Naive thymus-derived CD8-positive, alpha-beta T cell (primary cell): ENCODE measurements at regions not wholly inside any gene's neighbourhood (a gene's known extent, or its start where the extent isn't known, plus 50 kb on each side); places are given as distances from the start of the nearest gene placed in this dataset.

Experiments
- ATAC-seq, 2 donors: fragments of 150-1000 bp; cut with Tn5 transposase in 1 of 2; sonication (Bioruptor Pico), chemical (Tn5 transposase) in 1 of 2; 1 replicate in 1 of 2; 2 replicates in 1 of 2; pipeline ENCODE4 v1.10.0; 2021; ENCODE audit warnings: mild to moderate bottlenecking in 2 of 2, moderate library complexity in 2 of 2
- POLR2A ChIA-PET: fragments of 350-600 bp; sonication (Branson Sonifier 250); formaldehyde crosslinking; loops from one replicate; lab custom pipeline; 2021; ENCODE audit warnings: antibody characterized with exemption; lab: Charles Lee
- DNase-seq, 10 donors: peaks; one replicate each; pipeline versions ENCODE4 v3.0.0 to v3.0.0-alpha.2; 2020 to 2022
- H3K27ac Mint-ChIP-seq, 10 donors: one replicate each; pipeline ENCODE4 v1.8.0; 2020 to 2022; ENCODE audit warnings: mild to moderate bottlenecking in 10 of 10, mixed read lengths in 10 of 10, moderate library complexity in 4 of 10, inconsistent platforms in 1 of 10
- H3K27me3 Mint-ChIP-seq, 5 donors: one replicate each; pipeline ENCODE4 v1.8.0; 2021 to 2022; ENCODE audit warnings: mixed read lengths in 5 of 5
- H3K36me3 Mint-ChIP-seq, 3 donors: one replicate each; pipeline ENCODE4 v1.8.0; 2020 to 2022; ENCODE audit warnings: mixed read lengths in 3 of 3, mild to moderate bottlenecking in 2 of 3, inconsistent platforms in 1 of 3
- H3K4me1 Mint-ChIP-seq, 4 donors: one replicate each; pipeline ENCODE4 v1.8.0; 2021 to 2022; ENCODE audit warnings: mixed read lengths in 4 of 4
- H3K4me3 Mint-ChIP-seq, 10 donors: one replicate each; pipeline ENCODE4 v1.8.0; 2020 to 2022; ENCODE audit warnings: mild to moderate bottlenecking in 10 of 10, mixed read lengths in 10 of 10, moderate library complexity in 6 of 10, inconsistent platforms in 1 of 10
- H3K9me3 Mint-ChIP-seq, 9 donors: one replicate each; pipeline ENCODE4 v1.8.0; 2020 to 2022; ENCODE audit warnings: mixed read lengths in 9 of 9, mild to moderate bottlenecking in 3 of 9, inconsistent platforms in 1 of 9, moderate library complexity in 1 of 9

DNA sequence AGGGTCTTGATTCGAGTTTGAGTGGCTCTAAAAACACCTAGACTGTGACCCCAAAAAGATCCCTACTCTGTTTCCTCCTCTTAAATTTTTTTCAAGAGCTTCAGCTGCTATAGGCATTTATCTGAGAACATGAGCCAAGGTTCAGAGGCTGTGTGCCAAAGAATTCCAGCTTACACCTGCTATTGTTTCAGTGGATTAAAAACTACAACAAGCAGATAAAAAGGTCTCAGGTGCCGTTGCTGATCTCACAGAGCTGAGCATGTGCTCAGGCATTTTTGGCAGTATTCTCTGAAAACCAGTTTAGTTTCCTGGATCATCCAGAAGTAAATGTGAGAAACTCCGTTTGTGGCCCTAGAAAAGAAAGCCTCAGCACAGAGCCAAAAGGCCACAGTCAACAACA lies 349.2 kb downstream of the DEPDC1B start:
- H3K9me3 Mint-ChIP-seq, result no peaks in the 10 kb centered on the region
- H3K27ac Mint-ChIP-seq, result no peak overlapping the region
- H3K4me1 Mint-ChIP-seq, result no peaks in the 10 kb centered on the region
- DNase-seq (no peak), ATAC-seq (no peak)
- H3K36me3 Mint-ChIP-seq, result no peaks in the 10 kb centered on the region
- POLR2A ChIA-PET, result no interaction called here
- no peak overlapping the region for H3K4me3 Mint-ChIP-seq
- peaks cover 0 to 2% (median 0%) of the 10 kb centered on the region in 5 donors for H3K27me3 Mint-ChIP-seq

DNA sequence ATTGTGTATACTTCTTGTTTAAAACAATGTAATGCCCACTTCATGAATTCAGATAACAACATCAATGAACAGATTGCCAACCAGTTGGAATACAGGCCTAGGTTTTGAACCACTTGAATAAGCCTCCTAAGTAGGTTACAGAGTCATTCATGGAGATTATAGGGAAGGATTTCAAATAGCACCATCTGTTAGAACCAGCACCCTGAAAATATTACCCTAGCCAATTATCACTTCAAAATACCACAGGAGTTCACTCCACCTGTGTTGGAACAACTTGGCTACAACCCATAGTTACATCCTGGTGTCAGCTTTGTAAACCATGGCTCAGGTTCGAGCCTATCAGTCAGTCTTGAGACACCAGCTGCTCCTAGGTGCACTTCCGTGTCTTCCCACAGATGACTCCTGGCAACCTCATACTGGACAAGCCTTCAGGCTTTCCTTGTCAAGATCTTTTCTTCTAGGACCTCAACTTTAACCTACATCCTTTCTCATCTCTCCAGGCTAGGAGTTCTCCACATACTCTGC lies 350.0 kb downstream of the DEPDC1B start:
- Mint-ChIP-seq H3K27ac (no peak overlapping the region), H3K9me3 (no peaks in the 10 kb centered on the region), H3K27me3 (peaks cover 0 to 2% (median 0%) of the 10 kb centered on the region in 5 donors), H3K36me3 (no peaks in the 10 kb centered on the region), H3K4me3 (no peak overlapping the region), H3K4me1 (no peaks in the 10 kb centered on the region)
- ATAC-seq (no peak), DNase-seq (no peak)
- POLR2A ChIA-PET, result no interaction called here

DNA sequence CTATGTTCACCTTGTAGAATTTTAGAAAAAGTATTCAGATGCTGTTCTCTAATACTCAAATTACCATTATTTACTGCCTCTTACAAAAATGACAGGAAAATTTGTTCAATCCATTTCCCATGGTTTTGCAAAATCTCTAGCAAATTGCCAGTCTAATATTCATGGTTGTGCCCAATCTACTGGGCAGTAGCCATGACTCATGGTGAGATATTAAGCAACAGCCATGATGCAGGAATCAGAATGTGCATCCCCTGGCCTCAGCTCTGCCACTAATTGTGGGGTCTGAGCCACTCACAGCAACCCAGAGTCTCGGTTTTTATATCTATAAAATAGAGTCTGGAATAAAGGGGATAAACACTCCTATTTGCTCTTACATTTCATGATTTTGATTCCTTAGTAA lies 353.6 kb downstream of the DEPDC1B start:
- H3K27me3 Mint-ChIP-seq, result no peaks in the 10 kb centered on the region
- H3K36me3 Mint-ChIP-seq, result no peaks in the 10 kb centered on the region
- ATAC-seq (no peak), DNase-seq (no peak)
- H3K4me3 Mint-ChIP-seq, result no peak overlapping the region
- H3K4me1 Mint-ChIP-seq, result no peaks in the 10 kb centered on the region
- H3K27ac Mint-ChIP-seq, result no peak overlapping the region
- POLR2A ChIA-PET, result no interaction called here
- peaks cover 0 to 2% (median 0%) of the 10 kb centered on the region in 9 donors for H3K9me3 Mint-ChIP-seq

DNA sequence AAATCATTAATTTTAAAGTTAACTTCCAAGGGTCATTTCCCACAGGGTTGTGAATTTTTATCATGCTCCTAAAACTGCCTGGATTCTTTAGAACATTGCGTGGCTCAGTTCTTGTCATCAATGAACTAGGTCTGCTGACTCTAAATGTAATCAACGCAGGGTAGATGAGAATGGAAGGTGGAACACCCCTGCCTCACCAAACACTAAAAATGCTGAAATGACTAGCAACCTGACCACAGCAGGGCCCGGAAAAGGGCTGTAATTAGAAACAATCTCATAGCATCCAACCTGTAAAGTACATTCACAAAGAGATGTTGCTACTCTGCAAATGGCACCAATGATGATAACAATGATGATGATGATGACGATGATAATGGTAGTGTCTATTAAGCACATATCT lies 356.9 kb downstream of the DEPDC1B start:
- Mint-ChIP-seq H3K36me3 (no peaks in the 10 kb centered on the region), H3K9me3 (peaks cover 0 to 2% (median 0%) of the 10 kb centered on the region in 9 donors), H3K27me3 (no peaks in the 10 kb centered on the region), H3K27ac (no peak overlapping the region), H3K4me3 (no peak overlapping the region), H3K4me1 (no peaks in the 10 kb centered on the region)
- POLR2A ChIA-PET, result no interaction called here
- DNase-seq, result no peak
- ATAC-seq, result no peak

DNA sequence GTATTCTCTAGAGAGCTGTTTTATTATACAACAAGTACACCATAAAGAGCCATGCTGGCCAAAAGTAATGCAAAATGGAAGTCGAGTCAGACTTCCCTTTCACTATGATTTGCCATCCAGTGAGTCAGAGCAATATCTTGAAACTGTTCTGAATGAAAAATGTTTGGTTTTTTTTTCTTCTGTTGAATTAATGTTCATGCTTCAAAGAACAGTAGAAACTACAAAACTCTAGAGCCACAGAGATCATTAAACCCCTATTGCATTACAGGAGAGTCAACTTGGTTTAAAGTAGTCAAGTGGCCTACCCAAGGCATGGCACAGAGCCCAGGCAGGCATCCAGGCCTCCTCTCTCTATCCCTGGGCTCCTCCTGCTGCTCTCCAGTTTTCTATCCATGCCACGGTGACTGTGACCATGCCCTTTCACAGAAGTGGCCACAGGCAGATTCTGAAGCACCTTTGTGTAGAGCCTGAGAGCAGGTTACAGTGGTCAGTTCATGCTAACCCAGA lies 358.9 kb downstream of the DEPDC1B start:
- H3K27ac Mint-ChIP-seq, result no peak overlapping the region
- H3K9me3 Mint-ChIP-seq, result peaks cover 0 to 2% (median 0%) of the 10 kb centered on the region in 9 donors
- POLR2A ChIA-PET, result no interaction called here
- no peaks in the 10 kb centered on the region for H3K36me3 Mint-ChIP-seq
- no peaks in the 10 kb centered on the region for H3K27me3 Mint-ChIP-seq
- no peaks in the 10 kb centered on the region for H3K4me1 Mint-ChIP-seq
- ATAC-seq (no peak), DNase-seq (no peak)
- no peak overlapping the region for H3K4me3 Mint-ChIP-seq

DNA sequence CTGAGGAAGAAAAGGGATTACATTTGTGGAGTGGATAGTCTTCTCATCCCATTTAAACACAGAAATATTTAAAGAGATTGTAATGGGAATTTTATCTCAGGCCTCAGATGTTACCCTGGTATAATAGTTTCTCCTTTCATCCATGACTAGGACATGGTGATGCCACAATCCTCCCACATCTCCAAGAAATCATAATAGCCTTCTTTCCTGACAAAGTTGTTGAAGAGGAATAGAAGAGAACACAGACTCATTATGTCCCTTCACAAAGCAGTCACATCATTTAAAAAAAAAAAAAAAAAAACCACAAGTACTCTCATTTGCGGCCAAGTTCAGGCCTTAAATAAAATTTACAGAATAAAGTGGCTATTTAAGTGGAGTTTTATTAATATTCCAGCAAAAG lies 359.6 kb downstream of the DEPDC1B start:
- POLR2A ChIA-PET, result no interaction called here
- Mint-ChIP-seq H3K27ac (no peak overlapping the region), H3K4me3 (no peak overlapping the region), H3K27me3 (no peaks in the 10 kb centered on the region), H3K4me1 (no peaks in the 10 kb centered on the region), H3K9me3 (peaks cover 0 to 2% (median 0%) of the 10 kb centered on the region in 9 donors), H3K36me3 (no peaks in the 10 kb centered on the region)
- ATAC-seq (no peak), DNase-seq (no peak)

DNA sequence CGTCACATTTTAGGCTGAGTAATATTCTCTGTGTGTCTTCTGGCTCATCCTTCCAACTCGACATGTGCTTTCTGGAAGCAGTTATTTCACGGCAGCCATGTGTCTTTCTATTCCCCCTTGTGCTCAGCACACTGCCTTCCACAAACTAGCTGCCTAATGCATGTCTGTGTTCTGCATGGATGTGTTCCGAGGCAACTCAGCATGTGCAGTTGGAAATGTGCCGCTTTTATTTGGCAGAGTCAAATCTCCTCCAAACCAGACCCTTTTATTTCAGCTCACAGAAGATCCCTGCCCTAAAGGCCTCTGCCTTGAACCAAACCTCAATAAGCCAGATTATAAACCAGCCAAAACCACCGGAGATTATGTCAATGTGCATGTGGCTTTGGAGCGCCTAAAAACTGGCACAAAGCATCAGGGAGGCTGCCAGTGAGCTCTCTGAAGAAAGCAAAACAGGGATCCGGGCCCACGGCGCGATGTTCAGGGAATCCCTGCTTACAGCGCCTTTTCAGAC lies 360.2 kb downstream of the DEPDC1B start:
- Mint-ChIP-seq H3K27me3 (no peaks in the 10 kb centered on the region), H3K4me3 (no peak overlapping the region), H3K27ac (no peak overlapping the region), H3K4me1 (no peaks in the 10 kb centered on the region), H3K36me3 (no peaks in the 10 kb centered on the region), H3K9me3 (peaks cover 0 to 2% (median 0%) of the 10 kb centered on the region in 9 donors)
- POLR2A ChIA-PET, result no interaction called here
- ATAC-seq (no peak), DNase-seq (no peak)

DNA sequence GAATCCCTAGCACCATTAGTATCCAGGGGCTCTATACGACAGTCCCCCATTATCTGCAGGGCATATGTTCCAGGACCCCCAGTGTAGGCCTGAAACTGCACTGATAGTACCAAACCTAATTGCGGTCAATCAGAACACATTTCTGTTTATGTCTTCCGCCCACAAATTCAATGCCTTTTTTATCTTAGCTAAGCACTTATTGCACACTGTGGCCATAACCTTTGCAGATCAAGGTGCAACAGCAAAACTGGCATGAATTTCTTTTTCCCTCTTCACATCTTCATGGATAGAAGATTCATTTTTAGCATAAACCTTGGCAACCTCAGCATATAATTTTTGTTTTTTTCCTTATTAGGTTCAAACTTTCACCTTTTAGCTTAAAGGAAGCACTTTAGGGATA lies 361.1 kb downstream of the DEPDC1B start:
- Mint-ChIP-seq H3K4me3 (no peak overlapping the region), H3K27ac (no peak overlapping the region), H3K9me3 (peaks cover 0 to 2% (median 0%) of the 10 kb centered on the region in 9 donors), H3K4me1 (no peaks in the 10 kb centered on the region), H3K27me3 (no peaks in the 10 kb centered on the region), H3K36me3 (no peaks in the 10 kb centered on the region)
- POLR2A ChIA-PET, result no interaction called here
- ATAC-seq (no peak), DNase-seq (no peak)

DNA sequence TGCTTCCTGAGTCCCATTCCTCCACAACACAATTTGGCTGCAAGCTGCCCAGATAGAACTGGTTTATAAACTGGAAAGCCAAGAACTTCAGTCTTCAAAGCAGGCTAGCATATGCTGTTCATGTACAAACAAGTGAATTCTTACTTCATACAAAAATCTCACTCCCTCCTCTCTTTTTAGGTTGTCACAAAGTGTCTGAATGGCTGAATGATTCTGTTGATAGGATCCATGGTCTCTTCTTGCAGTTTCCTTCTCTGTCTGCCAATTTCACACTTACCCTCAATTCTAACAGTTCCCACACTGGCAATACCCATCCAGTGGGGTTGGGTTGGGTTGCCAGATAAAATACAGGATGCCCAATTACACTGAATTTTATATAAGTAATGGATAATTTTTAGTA lies 363.5 kb downstream of the DEPDC1B start:
- DNase-seq, result no peak
- no peaks in the 10 kb centered on the region for H3K27me3 Mint-ChIP-seq
- H3K4me3 Mint-ChIP-seq, result no peak overlapping the region
- POLR2A ChIA-PET, result no interaction called here
- H3K9me3 Mint-ChIP-seq, result no peaks in the 10 kb centered on the region
- ATAC-seq, result no peak
- no peaks in the 10 kb centered on the region for H3K36me3 Mint-ChIP-seq
- H3K4me1 Mint-ChIP-seq, result no peaks in the 10 kb centered on the region
- no peak overlapping the region for H3K27ac Mint-ChIP-seq

DNA sequence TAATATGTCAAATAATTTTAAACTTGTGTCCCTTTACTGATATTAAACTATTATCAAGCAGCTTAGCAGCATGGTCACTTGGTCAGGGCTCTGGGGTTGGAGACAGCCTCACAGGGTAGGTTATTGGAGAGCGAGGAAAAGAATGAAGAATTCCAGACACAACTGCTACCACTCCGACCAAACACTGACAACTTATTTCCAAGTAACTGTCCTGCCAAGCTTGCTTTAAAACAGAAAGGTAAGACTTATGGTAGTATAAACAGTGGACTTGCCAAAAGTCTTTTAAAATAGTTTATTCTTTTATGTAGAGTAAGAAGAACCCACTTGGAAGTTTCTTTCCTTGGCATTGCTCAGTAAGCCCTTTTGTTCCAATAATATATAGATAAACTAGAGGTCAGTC lies 364.1 kb downstream of the DEPDC1B start:
- no peaks in the 10 kb centered on the region for H3K4me1 Mint-ChIP-seq

DNA sequence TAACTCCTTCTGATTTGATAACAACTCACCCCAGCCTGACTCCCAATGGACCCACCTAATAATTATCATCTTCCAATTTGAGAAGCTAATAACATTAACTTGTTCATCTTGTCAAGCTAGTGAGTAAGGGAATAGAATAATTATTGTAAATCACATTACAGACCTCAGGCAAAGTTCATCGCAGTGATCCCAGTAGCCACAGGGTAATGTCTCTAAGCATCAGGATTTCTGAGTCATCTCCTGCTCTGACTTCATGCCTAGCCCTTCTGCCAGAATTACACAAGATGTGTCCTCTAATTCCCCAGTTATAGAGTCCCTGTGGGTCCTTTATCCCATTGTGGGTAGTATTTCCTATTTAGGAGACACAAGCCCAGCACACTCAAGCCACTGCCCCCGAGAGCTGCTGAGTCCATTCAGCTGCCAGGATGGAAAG lies 365.7 kb downstream of the DEPDC1B start:
- Mint-ChIP-seq H3K9me3 (peaks cover 0 to 13% (median 0%) of the 10 kb centered on the region in 9 donors), H3K4me1 (no peaks in the 10 kb centered on the region), H3K4me3 (no peak overlapping the region), H3K27me3 (peaks cover 0 to 3% (median 0%) of the 10 kb centered on the region in 5 donors), H3K27ac (no peak overlapping the region), H3K36me3 (no peaks in the 10 kb centered on the region)
- no peak for ATAC-seq
- DNase-seq, result no peak
- POLR2A ChIA-PET, result no interaction called here

More for the DNA sequence above, 364.1 kb downstream of the DEPDC1B start:
- no peak overlapping the region for H3K4me3 Mint-ChIP-seq
- no peaks in the 10 kb centered on the region for H3K36me3 Mint-ChIP-seq
- DNase-seq (no peak), ATAC-seq (no peak)
- no peaks in the 10 kb centered on the region for H3K27me3 Mint-ChIP-seq
- POLR2A ChIA-PET, result no interaction called here
- no peaks in the 10 kb centered on the region for H3K9me3 Mint-ChIP-seq
- H3K27ac Mint-ChIP-seq, result no peak overlapping the region

DNA sequence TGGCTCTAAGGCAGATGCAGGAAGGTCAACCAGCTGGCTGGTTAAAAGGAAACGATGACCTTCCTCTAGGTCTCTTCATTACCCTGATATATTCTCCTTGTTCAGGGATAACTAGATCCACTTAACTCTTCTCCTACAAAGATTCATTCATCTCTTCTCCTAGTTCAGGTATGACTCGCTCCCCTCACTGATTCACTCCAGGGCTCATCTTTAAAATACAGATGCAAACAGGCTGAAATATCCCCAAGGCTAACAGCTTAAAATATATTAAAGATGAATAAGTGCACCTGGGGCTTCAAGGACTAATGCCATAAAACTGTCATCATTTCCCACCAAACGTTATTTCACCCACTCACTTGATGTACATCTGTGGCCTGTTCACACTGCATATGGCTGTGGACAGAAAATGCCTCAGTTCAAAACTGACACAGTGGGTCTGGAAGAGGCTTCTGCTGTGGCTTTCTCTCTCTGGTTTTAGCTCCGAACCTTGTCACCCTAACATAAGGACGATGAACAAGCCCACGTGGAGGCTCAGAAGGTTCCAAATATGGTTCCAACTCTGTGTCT lies 366.9 kb downstream of the DEPDC1B start:
- Mint-ChIP-seq H3K27me3 (peaks cover 0 to 3% (median 0%) of the 10 kb centered on the region in 5 donors), H3K36me3 (no peaks in the 10 kb centered on the region), H3K4me3 (no peak overlapping the region), H3K9me3 (peaks cover 0 to 18% (median 0%) of the 10 kb centered on the region in 9 donors), H3K4me1 (no peaks in the 10 kb centered on the region), H3K27ac (no peak overlapping the region)
- ATAC-seq, result no peak
- POLR2A ChIA-PET, result no interaction called here
- DNase-seq, result no peak

DNA sequence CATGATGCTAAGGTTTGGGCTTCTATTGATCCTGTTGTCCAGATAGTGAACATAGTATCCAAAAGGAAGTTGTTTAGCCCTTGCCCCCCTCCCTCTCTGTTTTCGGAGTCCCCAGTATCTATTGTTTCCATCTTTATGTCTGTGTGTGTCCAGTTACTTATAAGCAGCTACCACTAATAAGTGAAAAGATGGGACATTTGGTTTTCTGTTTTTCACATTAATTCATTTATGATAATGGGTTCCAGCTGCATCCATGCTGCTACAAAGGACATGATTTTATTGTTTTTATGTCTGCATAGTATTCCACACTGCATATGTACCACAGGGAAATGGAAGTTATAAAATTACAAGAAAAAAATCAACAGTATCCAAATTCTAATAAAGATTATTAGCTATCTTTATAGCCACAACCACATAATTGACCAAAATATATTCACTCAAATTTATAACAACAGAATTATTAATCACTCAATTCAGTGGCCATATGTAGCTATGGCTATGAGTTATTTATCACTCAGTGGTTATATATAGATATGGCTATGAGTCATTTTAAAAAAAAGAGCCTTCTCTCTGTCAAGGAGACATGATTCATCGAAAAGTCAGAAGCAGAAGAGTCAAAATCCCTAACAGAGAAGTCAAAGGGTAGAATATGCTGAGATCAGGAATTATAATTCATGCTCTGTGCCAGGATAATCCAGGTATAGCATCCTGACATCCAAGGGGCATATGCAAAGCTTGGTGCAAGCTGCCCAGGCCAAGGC lies 367.5 kb downstream of the DEPDC1B start:
- H3K36me3 Mint-ChIP-seq, result no peaks in the 10 kb centered on the region

More for the DNA sequence above, 367.5 kb downstream of the DEPDC1B start:
- no peak overlapping the region for H3K4me3 Mint-ChIP-seq
- no peak for ATAC-seq
- DNase-seq, result no peak
- POLR2A ChIA-PET, result no interaction called here
- peaks cover 0 to 3% (median 0%) of the 10 kb centered on the region in 5 donors for H3K27me3 Mint-ChIP-seq
- no peak overlapping the region for H3K27ac Mint-ChIP-seq
- peaks cover 0 to 18% (median 1%) of the 10 kb centered on the region in 9 donors for H3K9me3 Mint-ChIP-seq
- no peaks in the 10 kb centered on the region for H3K4me1 Mint-ChIP-seq
